ENCODE measurements at regions not wholly inside any gene's neighbourhood (a gene's known extent, or its start where the extent isn't known, plus 50 kb on each side); places are given as distances from the start of the nearest gene placed in this dataset.

DNA sequence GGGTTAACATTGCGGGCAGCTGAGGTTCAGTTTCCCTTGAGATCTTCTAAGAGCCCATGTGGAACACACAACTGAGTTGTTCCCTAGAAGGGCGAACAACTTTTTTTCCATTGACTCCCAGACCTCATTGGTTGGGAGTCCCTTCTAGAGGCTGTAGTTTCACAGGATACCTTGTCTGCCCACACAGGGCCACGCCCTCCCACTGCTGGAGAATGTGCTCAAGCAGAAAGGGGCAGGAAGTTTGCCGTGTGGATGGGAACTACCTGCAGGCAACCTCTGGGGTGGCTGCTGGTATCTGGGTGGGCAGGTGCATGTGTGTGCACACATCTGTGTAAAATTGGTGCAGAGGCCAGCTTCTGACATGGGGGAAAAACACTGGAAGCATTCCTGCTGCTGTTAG lies 178.8 kb upstream of the PSMD7 start:
- no peak for FAIRE-seq
- Histone ChIP-seq H3K9ac (ENCODE audit: control insufficient read depth, extremely low read depth, insufficient read depth, low read length) (no peak overlapping the region), H3K27me3 (ENCODE audit: control insufficient read depth, extremely low read depth, insufficient read depth, low read length) (no peaks in the 10 kb centered on the region), H3K9me3 (ENCODE audit: control insufficient read depth, low read depth, low read length) (no peaks in the 10 kb centered on the region), H4K20me1 (ENCODE audit: control insufficient read depth, extremely low read depth, insufficient read depth, low read length) (no peaks in the 10 kb centered on the region), H3K79me2 (ENCODE audit: control insufficient read depth, insufficient read depth, low read length) (no peaks in the 10 kb centered on the region), H3K4me2 (ENCODE audit: control insufficient read depth, extremely low read depth, insufficient read depth, low read depth, low read length) (no peak overlapping the region), H3K27ac (ENCODE audit: control insufficient read depth, insufficient read depth, low read length) (no peak overlapping the region), H3K4me1 (ENCODE audit: control insufficient read depth, extremely low read depth, insufficient read depth, low read length) (no peaks in the 10 kb centered on the region), H3K9me1 (ENCODE audit: control insufficient read depth, extremely low read depth, insufficient read depth, low read length) (no peaks in the 10 kb centered on the region), H3K36me3 (ENCODE audit: control insufficient read depth in 2 of 2, extremely low read depth in 1 of 2, insufficient read depth in 2 of 2, low read length in 2 of 2) (no peaks in the 10 kb centered on the region), H3K4me3 (ENCODE audit: control insufficient read depth in 2 of 3, extremely low read depth in 1 of 3, insufficient read depth in 2 of 3, low read depth in 1 of 3, low read length in 3 of 3) (no peak overlapping the region), H2AFZ (ENCODE audit: control insufficient read depth, low read length) (no peak overlapping the region)
- TF ChIP-seq EZH2 (IDR thresholded peaks at IDR 0.05; ENCODE audit: low read length) (no peak), CTCF (optimal IDR thresholded peaks at IDR 0.05 in 1 of 3, IDR thresholded peaks at IDR 0.05 in 1 of 3, conservative IDR thresholded peaks at IDR 0.05 in 1 of 3; ENCODE audit: extremely low read depth in 1 of 3, insufficient read depth in 2 of 3, low read length in 3 of 3) (no peak)
- dilution Hi-C loops (cut with MboI; ENCODE audit: extremely low pct_ligation_motif_present, low sequenced_read_pairs) = no loop called here
- DNase-seq (ENCODE audit: low read depth, low spot score) = no peak

GRCh38 chr16:74113545-74113944 lies 183.1 kb upstream of the PSMD7 start:
- H3K36me3 ChIP-seq (ENCODE audit: control insufficient read depth in 2 of 2, extremely low read depth in 1 of 2, insufficient read depth in 2 of 2, low read length in 2 of 2) = no peaks in the 10 kb centered on the region
- no peaks in the 10 kb centered on the region for H3K4me1 ChIP-seq (ENCODE audit: control insufficient read depth, extremely low read depth, insufficient read depth, low read length)
- H3K4me2 ChIP-seq (ENCODE audit: control insufficient read depth, extremely low read depth, insufficient read depth, low read depth, low read length) = no peak overlapping the region
- DNase-seq (ENCODE audit: low read depth, low spot score) = no peak
- H4K20me1 ChIP-seq (ENCODE audit: control insufficient read depth, extremely low read depth, insufficient read depth, low read length) = no peaks in the 10 kb centered on the region
- H3K27me3 ChIP-seq (ENCODE audit: control insufficient read depth, extremely low read depth, insufficient read depth, low read length) = no peaks in the 10 kb centered on the region
- H2AFZ ChIP-seq (ENCODE audit: control insufficient read depth, low read length) = no peak overlapping the region
- no peaks in the 10 kb centered on the region for H3K9me1 ChIP-seq (ENCODE audit: control insufficient read depth, extremely low read depth, insufficient read depth, low read length)
- no peak overlapping the region for H3K27ac ChIP-seq (ENCODE audit: control insufficient read depth, insufficient read depth, low read length)
- dilution Hi-C loops (cut with MboI; ENCODE audit: extremely low pct_ligation_motif_present, low sequenced_read_pairs) = no loop called here
- H3K9me3 ChIP-seq (ENCODE audit: control insufficient read depth, low read depth, low read length) = no peaks in the 10 kb centered on the region
- no peak overlapping the region for H3K9ac ChIP-seq (ENCODE audit: control insufficient read depth, extremely low read depth, insufficient read depth, low read length)
- no peak for FAIRE-seq
- TF ChIP-seq CTCF (optimal IDR thresholded peaks at IDR 0.05 in 1 of 3, IDR thresholded peaks at IDR 0.05 in 1 of 3, conservative IDR thresholded peaks at IDR 0.05 in 1 of 3; ENCODE audit: extremely low read depth in 1 of 3, insufficient read depth in 2 of 3, low read length in 3 of 3) = no peak
- TF ChIP-seq EZH2 (IDR thresholded peaks at IDR 0.05; ENCODE audit: low read length) = no peak
- H3K79me2 ChIP-seq (ENCODE audit: control insufficient read depth, insufficient read depth, low read length) = no peaks in the 10 kb centered on the region
- H3K4me3 ChIP-seq (ENCODE audit: control insufficient read depth in 2 of 3, extremely low read depth in 1 of 3, insufficient read depth in 2 of 3, low read depth in 1 of 3, low read length in 3 of 3) = no peak overlapping the region

All from keratinocyte (primary cell).